ENCODE measurements at regions not wholly inside any gene's neighbourhood (a gene's known extent, or its start where the extent isn't known, plus 50 kb on each side); places are given as distances from the start of the nearest gene placed in this dataset.

- no peak overlapping the region for H2AFZ ChIP-seq (ENCODE audit: low read depth, low read length)
- H3K27ac ChIP-seq (ENCODE audit: insufficient read depth, low read depth, low read length) = no peak overlapping the region
- ChIA-PET POLR2A (no interaction called here), CTCF (no interaction called here)
- BruUV-seq (replicated peaks) = no TSS peak
- H3K4me1 ChIP-seq (ENCODE audit: control insufficient read depth, extremely low read depth, insufficient read depth, low read length) = no peaks in the 10 kb centered on the region
- DNase-seq (ENCODE audit: low read depth, low spot score) = no peak
- intact Hi-C loops (cut with micrococcal nuclease) (no loop called here), dilution Hi-C loops (cut with MboI; ENCODE audit: extremely low pct_ligation_motif_present, low sequenced_read_pairs) (no loop called here)
- no peaks in the 10 kb centered on the region for H3K36me3 ChIP-seq (ENCODE audit: control insufficient read depth in 2 of 2, extremely low read depth in 1 of 2, insufficient read depth in 2 of 2, low read length in 2 of 2)
- H3K9ac ChIP-seq (replicated peaks; ENCODE audit: extremely low read depth, insufficient read depth, low read length) = no peak overlapping the region
- H3K4me3 ChIP-seq (replicated peaks in 1 of 3; ENCODE audit: insufficient read depth in 1 of 3, low read depth in 1 of 3, low read length in 3 of 3) = no peak overlapping the region
- no peaks in the 10 kb centered on the region for H4K20me1 ChIP-seq (replicated peaks; ENCODE audit: control insufficient read depth, extremely low read depth, insufficient read depth, low read length)
- H3K9me3 ChIP-seq (replicated peaks; ENCODE audit: control insufficient read depth, insufficient read depth, low read length) = no peaks in the 10 kb centered on the region
- FAIRE-seq = no peak
- TF ChIP-seq JUN (IDR thresholded peaks at IDR 0.05; ENCODE audit: borderline replicate concordance, insufficient read depth, insufficient read length, low read depth) (no peak), POLR2AphosphoS5 (IDR thresholded peaks at IDR 0.05; ENCODE audit: insufficient read depth, low read depth, low read length) (no peak), CTCF (IDR thresholded peaks at IDR 0.05; ENCODE audit: extremely low read depth in 1 of 2, insufficient read depth in 1 of 2, low read depth in 1 of 2, low read length in 2 of 2) (no peak), MAX (IDR thresholded peaks at IDR 0.05; ENCODE audit: insufficient read depth, insufficient read length) (no peak), MYC (IDR thresholded peaks at IDR 0.05; ENCODE audit: low read depth, low read length) (no peak), EZH2 (IDR thresholded peaks at IDR 0.05; ENCODE audit: borderline replicate concordance, low read depth, low read length, severe bottlenecking) (no peak), GATA2 (IDR thresholded peaks at IDR 0.05; ENCODE audit: insufficient read depth, insufficient read length, low read depth, low read length) (no peak), POLR2A (IDR thresholded peaks at IDR 0.05; ENCODE audit: low read depth, low read length) (no peak), FOS (IDR thresholded peaks at IDR 0.05; ENCODE audit: borderline replicate concordance, insufficient read depth, low read length) (no peak)
- no peaks in the 10 kb centered on the region for H3K9me1 ChIP-seq (replicated peaks; ENCODE audit: control insufficient read depth, extremely low read depth, insufficient read depth, low read length)
- H3K79me2 ChIP-seq (ENCODE audit: control insufficient read depth, insufficient read depth, low read length) = no peaks in the 10 kb centered on the region
- H3K4me2 ChIP-seq (ENCODE audit: insufficient read depth, low read length) = no peak overlapping the region
- no peaks in the 10 kb centered on the region for H3K27me3 ChIP-seq (ENCODE audit: control insufficient read depth in 2 of 2, insufficient read depth in 2 of 2, low read length in 2 of 2)
These were observed 1443.5 kb upstream of the IGFBP7 start for GRCh38 chr4:58553679-58554078.

All from endothelial cell of umbilical vein (primary cell).